WTC11 (cell line): ENCODE measurements at regions not wholly inside any gene's neighbourhood (a gene's known extent, or its start where the extent isn't known, plus 50 kb on each side); places are given as distances from the start of the nearest gene placed in this dataset.

Experiments
- ATAC-seq: fragments of 200-7000 bp; cut with Tn5 transposase; 2 replicates; pipeline ENCODE4 v1.10.0; 2021; ENCODE audit warnings: mild to moderate bottlenecking, moderate library complexity
- CTCF ChIA-PET: fragments of 300-600 bp; sonication (Branson Sonifier 250); formaldehyde crosslinking; loops from one replicate; lab custom pipeline; 2021; ENCODE audit warnings: antibody characterized with exemption; lab: Charles Lee
- POLR2A ChIA-PET: fragments of 350-600 bp; sonication (Branson Sonifier 250); formaldehyde crosslinking; loops from one replicate; lab custom pipeline; 2021; ENCODE audit warnings: antibody characterized with exemption; lab: Charles Lee
- DNase-seq: peaks from one replicate; pipeline ENCODE4 v3.0.0; 2021; ENCODE audit warnings: low spot score
- H3K27ac Mint-ChIP-seq: 2 replicates; pipeline ENCODE4 v1.8.0; 2021; ENCODE audit warnings: mixed read lengths
- H3K27me3 Mint-ChIP-seq: 2 replicates; pipeline ENCODE4 v1.8.0; 2021; ENCODE audit warnings: low read depth, mild to moderate bottlenecking, moderate library complexity, mixed read lengths
- H3K36me3 Mint-ChIP-seq: 2 replicates; pipeline ENCODE4 v1.8.0; 2021; ENCODE audit warnings: mixed read lengths
- H3K4me1 Mint-ChIP-seq: 2 replicates; pipeline ENCODE4 v1.8.0; 2022; ENCODE audit warnings: mixed read lengths
- H3K4me3 Mint-ChIP-seq: 2 replicates; pipeline ENCODE4 v1.8.0; 2021; ENCODE audit warnings: mild to moderate bottlenecking, moderate library complexity, mixed read lengths
- H3K9me3 Mint-ChIP-seq: 2 replicates; pipeline ENCODE4 v1.8.0; 2021; ENCODE audit warnings: mixed read lengths
- CREM ChIP-seq: sonication (generic); formaldehyde crosslinking; IDR thresholded peaks from 2 replicates; pipeline ENCODE4 v1.8.1; 2022; ENCODE audit warnings: mild to moderate bottlenecking, missing genetic modification reagents, moderate library complexity
- GABPB1 ChIP-seq: sonication (generic); formaldehyde crosslinking; IDR thresholded peaks from 2 replicates; pipeline ENCODE4 v1.8.1; 2023; ENCODE audit warnings: mild to moderate bottlenecking, missing genetic modification reagents
- IRF2 ChIP-seq: sonication (generic); formaldehyde crosslinking; IDR thresholded peaks from 2 replicates; pipeline ENCODE4 v1.8.0; 2022; ENCODE audit warnings: low read depth, missing genetic modification reagents, borderline replicate concordance
- MXD4 ChIP-seq: fragments of 250-450 bp; sonication (Bioruptor Pico); IDR thresholded peaks from 2 replicates; pipeline ENCODE4 v1.8.0; 2021; ENCODE audit warnings: mild to moderate bottlenecking, moderate library complexity, borderline replicate concordance
- NFE2L1 ChIP-seq: sonication (generic); formaldehyde crosslinking; IDR thresholded peaks from 2 replicates; pipeline ENCODE4 v1.8.1; 2023; ENCODE audit warnings: missing genetic modification reagents
- NR1H2 ChIP-seq: sonication (generic); formaldehyde crosslinking; IDR thresholded peaks from 2 replicates; pipeline ENCODE4 v1.9.0; 2021; ENCODE audit warnings: mild to moderate bottlenecking, moderate library complexity, missing genetic modification reagents
- RELA ChIP-seq: sonication (generic); formaldehyde crosslinking; IDR thresholded peaks from 2 replicates; pipeline ENCODE4 v1.8.1; 2022; ENCODE audit warnings: missing genetic modification reagents, mild to moderate bottlenecking, borderline replicate concordance
- RORB ChIP-seq: fragments of 250-450 bp; sonication (Bioruptor Pico); IDR thresholded peaks from 2 replicates; pipeline ENCODE4 v1.9.0; 2021; ENCODE audit warnings: mild to moderate bottlenecking
- TEAD4 ChIP-seq: sonication (generic); formaldehyde crosslinking; IDR thresholded peaks from 2 replicates; pipeline ENCODE4 v1.8.0; 2022; ENCODE audit warnings: mild to moderate bottlenecking, missing genetic modification reagents
- TP53 ChIP-seq: sonication (generic); formaldehyde crosslinking; IDR thresholded peaks from 2 replicates; pipeline ENCODE4 v1.8.1; 2023; ENCODE audit warnings: mild to moderate bottlenecking, missing genetic modification reagents
- ZNF121 ChIP-seq: sonication (generic); formaldehyde crosslinking; IDR thresholded peaks from 2 replicates; pipeline ENCODE4 v1.8.0; 2023; ENCODE audit warnings: missing genetic modification reagents
- ZNF416 ChIP-seq: fragments of 250-450 bp; sonication (Bioruptor Pico); IDR thresholded peaks from 2 replicates; pipeline ENCODE4 v1.9.0; 2021; ENCODE audit warnings: mild to moderate bottlenecking, inconsistent platforms
- TF ChIP-seq, protein P1 (sequence below): sonication (generic); formaldehyde crosslinking; IDR thresholded peaks from 2 replicates; pipeline ENCODE4 v1.8.0; 2022; ENCODE audit warnings: mild to moderate bottlenecking, missing genetic modification reagents
- TF ChIP-seq, protein P2 (sequence below): fragments of 250-450 bp; sonication (Bioruptor Pico); IDR thresholded peaks from 2 replicates; pipeline ENCODE4 v1.9.0; 2021; ENCODE audit warnings: moderate library complexity, mild to moderate bottlenecking, inconsistent platforms, borderline replicate concordance
- TF ChIP-seq, protein P3 (sequence below): sonication (generic); formaldehyde crosslinking; IDR thresholded peaks from 2 replicates; pipeline ENCODE4 v1.8.1; 2023; ENCODE audit warnings: mild to moderate bottlenecking, missing genetic modification reagents
- TF ChIP-seq, protein P4 (sequence below): sonication (generic); formaldehyde crosslinking; IDR thresholded peaks from 2 replicates; pipeline ENCODE4 v1.8.0; 2022; ENCODE audit warnings: mild to moderate bottlenecking, missing genetic modification reagents
- TF ChIP-seq, protein P5 (sequence below): fragments of 250-450 bp; sonication (Bioruptor Pico); IDR thresholded peaks from 2 replicates; pipeline ENCODE4 v1.9.0; 2021; ENCODE audit warnings: mild to moderate bottlenecking, borderline replicate concordance
- TF ChIP-seq, protein P6 (sequence below): fragments of 250-450 bp; sonication (Bioruptor Pico); IDR thresholded peaks from 2 replicates; pipeline ENCODE4 v1.8.0; 2021; ENCODE audit warnings: mild to moderate bottlenecking
- TF ChIP-seq, protein P7 (sequence below): sonication (generic); formaldehyde crosslinking; IDR thresholded peaks from 2 replicates; pipeline ENCODE4 v1.8.1; 2023; ENCODE audit warnings: mild to moderate bottlenecking, missing genetic modification reagents, moderate library complexity
- TF ChIP-seq, protein P8 (sequence below): fragments of 250-450 bp; sonication (Bioruptor Pico); IDR thresholded peaks from 2 replicates; pipeline ENCODE4 v2.1.2; 2022; ENCODE audit warnings: mild to moderate bottlenecking, moderate library complexity

DNA sequence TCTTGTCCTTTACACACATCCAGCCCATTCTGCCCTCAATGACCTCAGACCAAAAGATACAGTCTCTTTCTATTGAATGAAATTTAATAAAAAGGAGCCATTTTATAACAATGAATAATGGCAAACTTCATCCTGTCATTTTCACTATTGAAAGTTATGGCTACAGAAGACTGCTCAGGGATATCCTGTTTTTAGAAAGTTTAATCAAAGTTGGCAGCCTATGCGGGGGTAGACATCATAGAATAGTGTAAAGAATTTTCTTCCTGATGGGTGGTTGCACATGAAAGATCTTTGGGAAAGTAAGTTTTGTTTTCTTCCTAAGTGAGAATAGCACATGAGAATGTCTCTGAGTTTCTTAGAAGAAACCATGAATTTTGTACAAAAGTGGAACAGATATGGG lies 670.4 kb upstream of the CDH6 start (continued):
- TF ChIP-seq IRF2 (no peak), NR1H2 (CRISPR knock-in tag) (no peak)
- TF ChIP-seq, protein P1, sequence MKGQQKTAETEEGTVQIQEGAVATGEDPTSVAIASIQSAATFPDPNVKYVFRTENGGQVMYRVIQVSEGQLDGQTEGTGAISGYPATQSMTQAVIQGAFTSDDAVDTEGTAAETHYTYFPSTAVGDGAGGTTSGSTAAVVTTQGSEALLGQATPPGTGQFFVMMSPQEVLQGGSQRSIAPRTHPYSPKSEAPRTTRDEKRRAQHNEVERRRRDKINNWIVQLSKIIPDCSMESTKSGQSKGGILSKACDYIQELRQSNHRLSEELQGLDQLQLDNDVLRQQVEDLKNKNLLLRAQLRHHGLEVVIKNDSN (CRISPR knock-in tag): no peak
- TF ChIP-seq, protein P2, sequence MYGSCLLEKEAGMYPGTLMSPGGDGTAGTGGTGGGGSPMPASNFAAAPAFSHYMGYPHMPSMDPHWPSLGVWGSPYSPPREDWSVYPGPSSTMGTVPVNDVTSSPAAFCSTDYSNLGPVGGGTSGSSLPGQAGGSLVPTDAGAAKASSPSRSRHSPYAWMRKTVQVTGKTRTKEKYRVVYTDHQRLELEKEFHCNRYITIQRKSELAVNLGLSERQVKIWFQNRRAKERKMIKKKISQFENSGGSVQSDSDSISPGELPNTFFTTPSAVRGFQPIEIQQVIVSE (CRISPR knock-in tag): no peak
- TF ChIP-seq, protein P3, sequence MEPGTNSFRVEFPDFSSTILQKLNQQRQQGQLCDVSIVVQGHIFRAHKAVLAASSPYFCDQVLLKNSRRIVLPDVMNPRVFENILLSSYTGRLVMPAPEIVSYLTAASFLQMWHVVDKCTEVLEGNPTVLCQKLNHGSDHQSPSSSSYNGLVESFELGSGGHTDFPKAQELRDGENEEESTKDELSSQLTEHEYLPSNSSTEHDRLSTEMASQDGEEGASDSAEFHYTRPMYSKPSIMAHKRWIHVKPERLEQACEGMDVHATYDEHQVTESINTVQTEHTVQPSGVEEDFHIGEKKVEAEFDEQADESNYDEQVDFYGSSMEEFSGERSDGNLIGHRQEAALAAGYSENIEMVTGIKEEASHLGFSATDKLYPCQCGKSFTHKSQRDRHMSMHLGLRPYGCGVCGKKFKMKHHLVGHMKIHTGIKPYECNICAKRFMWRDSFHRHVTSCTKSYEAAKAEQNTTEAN: no peak

DNA sequence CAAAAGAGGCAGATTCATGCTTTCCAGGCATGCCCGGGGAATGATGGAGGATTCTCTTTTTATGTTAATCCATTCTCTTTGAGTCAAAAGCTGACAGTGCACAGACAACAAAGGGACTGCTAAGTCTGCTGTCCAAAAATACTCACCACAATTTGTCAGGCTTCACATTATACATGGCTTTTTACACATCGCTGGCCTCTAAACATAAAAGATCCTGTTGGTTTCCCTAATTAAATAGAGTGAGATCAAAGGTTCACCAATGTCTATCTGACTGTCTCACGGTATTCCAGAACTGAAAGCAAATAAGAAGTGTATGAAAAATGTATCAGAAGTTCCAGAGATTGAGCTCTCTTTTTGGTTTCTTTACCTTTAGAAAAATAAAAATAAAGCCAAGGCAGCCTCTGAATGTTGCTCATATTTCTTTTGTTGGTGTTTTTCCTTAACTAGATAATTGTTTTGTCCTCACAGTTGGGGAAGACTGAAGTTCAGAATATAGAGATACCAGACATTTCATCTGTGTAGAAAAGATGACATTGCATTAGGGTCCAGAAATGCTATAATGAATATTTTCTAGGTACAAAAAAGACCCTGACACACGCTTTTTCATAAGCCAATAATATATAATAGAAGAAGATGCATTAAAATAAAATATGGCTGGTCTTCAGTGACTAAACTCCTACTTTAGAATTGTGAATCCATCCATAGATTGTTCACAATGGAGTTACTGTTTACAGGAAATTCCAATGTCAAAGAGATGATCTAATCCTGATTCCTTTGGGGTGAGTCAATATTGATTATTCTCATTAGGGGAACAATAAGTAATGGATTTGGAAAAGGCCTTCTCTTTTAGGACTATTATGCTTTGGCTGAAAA lies 688.2 kb upstream of the CDH6 start:
- Mint-ChIP-seq H3K9me3 (no peaks in the 10 kb centered on the region), H3K4me1 (peaks cover 16% of the 10 kb centered on the region), H3K27ac (no peak overlapping the region), H3K27me3 (no peaks in the 10 kb centered on the region), H3K36me3 (no peaks in the 10 kb centered on the region), H3K4me3 (no peak overlapping the region)
- CTCF ChIA-PET: no interaction called here
- no peak for DNase-seq
- TF ChIP-seq MXD4 (no peak), RELA (CRISPR knock-in tag) (no peak), GABPB1 (CRISPR knock-in tag) (no peak), RORB (CRISPR knock-in tag) (no peak)
- TF ChIP-seq, protein P4, sequence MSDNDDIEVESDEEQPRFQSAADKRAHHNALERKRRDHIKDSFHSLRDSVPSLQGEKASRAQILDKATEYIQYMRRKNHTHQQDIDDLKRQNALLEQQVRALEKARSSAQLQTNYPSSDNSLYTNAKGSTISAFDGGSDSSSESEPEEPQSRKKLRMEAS (CRISPR knock-in tag): no peak
- POLR2A ChIA-PET: no interaction called here
- ATAC-seq: no peak

DNA sequence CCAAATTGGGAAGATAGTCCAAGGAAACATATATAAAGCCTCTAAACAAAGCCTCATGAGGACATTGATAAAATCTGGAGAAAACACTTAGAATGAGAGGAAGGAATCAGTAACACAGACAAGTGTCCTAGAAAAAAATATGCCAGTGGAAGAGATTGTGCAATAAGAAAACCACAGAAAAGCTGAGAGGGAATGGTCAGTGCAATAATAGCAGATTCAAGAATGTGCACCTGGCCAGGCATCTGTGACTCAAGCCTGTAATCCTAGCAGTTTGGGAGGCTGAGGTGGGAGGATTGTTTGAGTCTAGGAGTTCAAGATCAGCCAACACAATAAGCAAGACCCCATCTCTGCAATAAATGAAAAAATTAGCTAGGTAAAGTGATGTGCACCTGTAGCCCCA lies 691.2 kb upstream of the CDH6 start:
- POLR2A ChIA-PET: no interaction called here
- ATAC-seq (no peak), DNase-seq (no peak)
- peaks cover 11% of the 10 kb centered on the region for H3K9me3 Mint-ChIP-seq
- CTCF ChIA-PET: interaction anchor here (0.6 kb wide), 1 partner anchor 669 kb away, joined by 3 read pairs; no protein-coding TSS in a partner anchor
- H3K4me3 Mint-ChIP-seq: no peak overlapping the region
- no peak overlapping the region for H3K27ac Mint-ChIP-seq
- no peaks in the 10 kb centered on the region for H3K27me3 Mint-ChIP-seq
- peaks cover 16% of the 10 kb centered on the region for H3K4me1 Mint-ChIP-seq
- no peaks in the 10 kb centered on the region for H3K36me3 Mint-ChIP-seq
- TF ChIP-seq RELA (CRISPR knock-in tag): no peak
- TF ChIP-seq, protein P3: no peak
- TF ChIP-seq, protein P5, sequence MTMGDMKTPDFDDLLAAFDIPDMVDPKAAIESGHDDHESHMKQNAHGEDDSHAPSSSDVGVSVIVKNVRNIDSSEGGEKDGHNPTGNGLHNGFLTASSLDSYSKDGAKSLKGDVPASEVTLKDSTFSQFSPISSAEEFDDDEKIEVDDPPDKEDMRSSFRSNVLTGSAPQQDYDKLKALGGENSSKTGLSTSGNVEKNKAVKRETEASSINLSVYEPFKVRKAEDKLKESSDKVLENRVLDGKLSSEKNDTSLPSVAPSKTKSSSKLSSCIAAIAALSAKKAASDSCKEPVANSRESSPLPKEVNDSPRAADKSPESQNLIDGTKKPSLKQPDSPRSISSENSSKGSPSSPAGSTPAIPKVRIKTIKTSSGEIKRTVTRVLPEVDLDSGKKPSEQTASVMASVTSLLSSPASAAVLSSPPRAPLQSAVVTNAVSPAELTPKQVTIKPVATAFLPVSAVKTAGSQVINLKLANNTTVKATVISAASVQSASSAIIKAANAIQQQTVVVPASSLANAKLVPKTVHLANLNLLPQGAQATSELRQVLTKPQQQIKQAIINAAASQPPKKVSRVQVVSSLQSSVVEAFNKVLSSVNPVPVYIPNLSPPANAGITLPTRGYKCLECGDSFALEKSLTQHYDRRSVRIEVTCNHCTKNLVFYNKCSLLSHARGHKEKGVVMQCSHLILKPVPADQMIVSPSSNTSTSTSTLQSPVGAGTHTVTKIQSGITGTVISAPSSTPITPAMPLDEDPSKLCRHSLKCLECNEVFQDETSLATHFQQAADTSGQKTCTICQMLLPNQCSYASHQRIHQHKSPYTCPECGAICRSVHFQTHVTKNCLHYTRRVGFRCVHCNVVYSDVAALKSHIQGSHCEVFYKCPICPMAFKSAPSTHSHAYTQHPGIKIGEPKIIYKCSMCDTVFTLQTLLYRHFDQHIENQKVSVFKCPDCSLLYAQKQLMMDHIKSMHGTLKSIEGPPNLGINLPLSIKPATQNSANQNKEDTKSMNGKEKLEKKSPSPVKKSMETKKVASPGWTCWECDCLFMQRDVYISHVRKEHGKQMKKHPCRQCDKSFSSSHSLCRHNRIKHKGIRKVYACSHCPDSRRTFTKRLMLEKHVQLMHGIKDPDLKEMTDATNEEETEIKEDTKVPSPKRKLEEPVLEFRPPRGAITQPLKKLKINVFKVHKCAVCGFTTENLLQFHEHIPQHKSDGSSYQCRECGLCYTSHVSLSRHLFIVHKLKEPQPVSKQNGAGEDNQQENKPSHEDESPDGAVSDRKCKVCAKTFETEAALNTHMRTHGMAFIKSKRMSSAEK (CRISPR knock-in tag): no peak
- no peak for TF ChIP-seq NFE2L1 (CRISPR knock-in tag)
- TF ChIP-seq ZNF121 (CRISPR knock-in tag): no peak
- no peak for TF ChIP-seq TP53 (CRISPR knock-in tag)
- no peak for TF ChIP-seq CREM (CRISPR knock-in tag)
- TF ChIP-seq, protein P6, sequence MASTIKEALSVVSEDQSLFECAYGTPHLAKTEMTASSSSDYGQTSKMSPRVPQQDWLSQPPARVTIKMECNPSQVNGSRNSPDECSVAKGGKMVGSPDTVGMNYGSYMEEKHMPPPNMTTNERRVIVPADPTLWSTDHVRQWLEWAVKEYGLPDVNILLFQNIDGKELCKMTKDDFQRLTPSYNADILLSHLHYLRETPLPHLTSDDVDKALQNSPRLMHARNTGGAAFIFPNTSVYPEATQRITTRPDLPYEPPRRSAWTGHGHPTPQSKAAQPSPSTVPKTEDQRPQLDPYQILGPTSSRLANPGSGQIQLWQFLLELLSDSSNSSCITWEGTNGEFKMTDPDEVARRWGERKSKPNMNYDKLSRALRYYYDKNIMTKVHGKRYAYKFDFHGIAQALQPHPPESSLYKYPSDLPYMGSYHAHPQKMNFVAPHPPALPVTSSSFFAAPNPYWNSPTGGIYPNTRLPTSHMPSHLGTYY: no peak
- TF ChIP-seq, protein P7, sequence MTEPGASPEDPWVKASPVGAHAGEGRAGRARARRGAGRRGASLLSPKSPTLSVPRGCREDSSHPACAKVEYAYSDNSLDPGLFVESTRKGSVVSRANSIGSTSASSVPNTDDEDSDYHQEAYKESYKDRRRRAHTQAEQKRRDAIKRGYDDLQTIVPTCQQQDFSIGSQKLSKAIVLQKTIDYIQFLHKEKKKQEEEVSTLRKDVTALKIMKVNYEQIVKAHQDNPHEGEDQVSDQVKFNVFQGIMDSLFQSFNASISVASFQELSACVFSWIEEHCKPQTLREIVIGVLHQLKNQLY: no peak
- TF ChIP-seq ZNF416 (CRISPR knock-in tag): no peak
- TF ChIP-seq, protein P8, sequence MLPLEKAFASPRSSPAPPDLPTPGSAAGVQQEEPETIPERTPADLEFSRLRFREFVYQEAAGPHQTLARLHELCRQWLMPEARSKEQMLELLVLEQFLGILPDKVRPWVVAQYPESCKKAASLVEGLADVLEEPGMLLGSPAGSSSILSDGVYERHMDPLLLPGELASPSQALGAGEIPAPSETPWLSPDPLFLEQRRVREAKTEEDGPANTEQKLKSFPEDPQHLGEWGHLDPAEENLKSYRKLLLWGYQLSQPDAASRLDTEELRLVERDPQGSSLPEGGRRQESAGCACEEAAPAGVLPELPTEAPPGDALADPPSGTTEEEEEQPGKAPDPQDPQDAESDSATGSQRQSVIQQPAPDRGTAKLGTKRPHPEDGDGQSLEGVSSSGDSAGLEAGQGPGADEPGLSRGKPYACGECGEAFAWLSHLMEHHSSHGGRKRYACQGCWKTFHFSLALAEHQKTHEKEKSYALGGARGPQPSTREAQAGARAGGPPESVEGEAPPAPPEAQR (CRISPR knock-in tag): no peak
- TF ChIP-seq TEAD4 (CRISPR knock-in tag): no peak
